Fibroblast of mammary gland (primary cell): ENCODE measurements at regions not wholly inside any gene's neighbourhood (a gene's known extent, or its start where the extent isn't known, plus 50 kb on each side); places are given as distances from the start of the nearest gene placed in this dataset.
A peak's percentile ranks its signal among the peaks of the same experiment; 100 is the strongest.

Experiments used
- DNase-seq: peaks from one replicate; pipeline ENCODE4 v3.0.0-alpha.2; 2010; ENCODE audit warnings: low read depth
- H3K4me3 ChIP-seq: 2 replicates; pipeline ENCODE4 v1.5.1; 2011; ENCODE audit warnings: low read depth, mild to moderate bottlenecking, low read length, moderate library complexity; ENCODE audit not compliant: control insufficient read depth
- TF ChIP-seq, protein P1 (sequence below): conservative IDR thresholded peaks from 2 replicates; pipeline ENCODE4 v1.5.1; 2011; ENCODE audit warnings: low read depth, low read length, inconsistent platforms; ENCODE audit not compliant: control insufficient read depth, insufficient read depth

DNA sequence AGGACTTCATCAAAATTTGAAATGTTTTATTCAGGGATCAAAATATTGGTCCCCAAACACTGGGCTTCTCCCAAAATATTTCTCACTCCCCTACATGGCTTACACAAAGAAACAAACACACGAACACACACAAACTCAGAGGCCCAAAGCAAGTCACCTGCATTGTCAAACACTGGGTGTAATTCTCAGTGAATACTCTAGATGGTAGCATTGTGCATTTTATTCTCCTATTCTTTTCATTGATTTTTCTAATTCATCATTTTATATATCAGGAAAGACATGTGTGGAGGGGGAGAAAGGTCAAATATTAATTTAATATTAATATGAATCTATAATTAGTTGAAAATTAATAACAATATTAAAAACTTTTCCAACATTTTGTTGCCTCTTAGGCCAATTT lies 72.3 kb upstream of the TNMD start:
- H3K4me3 ChIP-seq: no peak overlapping the region
- TF ChIP-seq, protein P1, sequence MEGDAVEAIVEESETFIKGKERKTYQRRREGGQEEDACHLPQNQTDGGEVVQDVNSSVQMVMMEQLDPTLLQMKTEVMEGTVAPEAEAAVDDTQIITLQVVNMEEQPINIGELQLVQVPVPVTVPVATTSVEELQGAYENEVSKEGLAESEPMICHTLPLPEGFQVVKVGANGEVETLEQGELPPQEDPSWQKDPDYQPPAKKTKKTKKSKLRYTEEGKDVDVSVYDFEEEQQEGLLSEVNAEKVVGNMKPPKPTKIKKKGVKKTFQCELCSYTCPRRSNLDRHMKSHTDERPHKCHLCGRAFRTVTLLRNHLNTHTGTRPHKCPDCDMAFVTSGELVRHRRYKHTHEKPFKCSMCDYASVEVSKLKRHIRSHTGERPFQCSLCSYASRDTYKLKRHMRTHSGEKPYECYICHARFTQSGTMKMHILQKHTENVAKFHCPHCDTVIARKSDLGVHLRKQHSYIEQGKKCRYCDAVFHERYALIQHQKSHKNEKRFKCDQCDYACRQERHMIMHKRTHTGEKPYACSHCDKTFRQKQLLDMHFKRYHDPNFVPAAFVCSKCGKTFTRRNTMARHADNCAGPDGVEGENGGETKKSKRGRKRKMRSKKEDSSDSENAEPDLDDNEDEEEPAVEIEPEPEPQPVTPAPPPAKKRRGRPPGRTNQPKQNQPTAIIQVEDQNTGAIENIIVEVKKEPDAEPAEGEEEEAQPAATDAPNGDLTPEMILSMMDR: peak; percentile 64
- peak; percentile 24 for DNase-seq

DNA sequence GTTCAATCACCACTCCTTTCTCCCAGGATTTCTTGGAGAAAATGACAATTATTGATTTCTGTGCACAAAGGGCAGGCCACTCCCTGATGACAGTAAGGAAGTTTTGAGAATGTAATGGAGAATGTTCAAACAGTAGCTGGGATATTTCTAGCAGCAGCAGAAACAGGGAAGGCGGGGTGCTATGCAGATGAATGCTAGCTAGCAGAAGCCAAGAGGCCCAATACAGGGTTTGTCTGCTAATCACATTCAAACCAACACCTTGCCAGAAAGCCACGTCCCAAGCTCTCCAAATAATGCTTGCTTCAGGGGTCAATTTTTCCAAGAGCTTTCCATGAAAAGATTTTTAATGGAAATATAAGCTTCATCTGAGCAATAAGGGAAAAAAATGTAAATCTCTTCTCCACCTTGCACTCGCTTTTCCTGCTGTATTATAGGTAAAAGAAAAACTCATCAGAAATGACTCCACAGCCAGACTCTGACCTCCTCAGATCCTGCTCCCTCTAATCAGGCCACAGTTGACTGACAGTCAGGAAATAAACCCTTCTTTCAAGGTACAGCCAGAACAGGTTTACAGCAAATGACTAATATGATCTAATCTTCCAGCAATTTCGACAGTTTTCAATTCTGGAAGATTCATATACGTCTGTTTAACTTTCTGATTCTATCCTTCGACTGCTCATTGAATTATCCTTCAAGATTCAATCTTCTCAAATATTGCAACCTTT lies 84.7 kb upstream of the PCDH19 start:
- no peak overlapping the region for H3K4me3 ChIP-seq
- TF ChIP-seq, protein P1: no peak
- DNase-seq: no peak

DNA sequence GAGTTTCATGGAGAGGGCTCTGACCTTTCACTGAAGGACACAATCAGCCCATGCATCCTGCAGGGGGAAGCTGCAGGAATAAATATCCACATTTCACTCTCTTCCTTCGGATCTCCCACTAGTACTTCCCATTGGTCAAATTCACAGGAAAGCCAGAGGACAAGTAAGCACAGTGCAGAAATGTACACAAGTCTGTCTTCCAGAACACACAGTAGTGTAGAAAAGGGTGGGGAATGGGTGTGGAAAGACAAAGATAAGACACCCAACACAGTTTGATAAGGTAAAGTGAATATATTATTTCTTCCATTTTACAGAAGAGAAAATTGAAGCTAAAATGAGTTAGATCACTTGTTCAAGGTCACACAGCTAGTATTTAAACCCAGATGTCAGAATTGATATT lies 81.1 kb upstream of the PCDH19 start:
- DNase-seq: no peak
- TF ChIP-seq, protein P1: no peak
- H3K4me3 ChIP-seq: no peak overlapping the region

DNA sequence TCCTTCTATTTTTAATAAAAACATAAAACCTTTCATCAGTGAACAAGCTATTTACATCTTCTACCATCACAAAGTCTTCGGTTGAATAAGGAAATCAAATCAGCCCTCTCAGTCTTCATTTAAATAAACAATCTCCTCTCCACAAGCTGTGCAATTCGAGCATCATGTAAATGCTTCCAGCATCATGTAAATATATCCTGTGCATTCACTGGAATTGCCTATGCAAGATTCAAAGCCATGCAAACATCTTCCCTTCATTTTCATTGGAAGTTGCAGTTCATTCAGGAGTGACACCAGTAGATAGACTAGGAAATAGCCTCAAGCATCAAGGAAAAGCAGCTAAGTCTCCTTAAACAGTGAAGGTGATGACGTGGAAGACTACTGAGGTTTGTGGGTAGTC lies 77.7 kb upstream of the PCDH19 start:
- DNase-seq: no peak
- TF ChIP-seq, protein P1: no peak
- no peak overlapping the region for H3K4me3 ChIP-seq

DNA sequence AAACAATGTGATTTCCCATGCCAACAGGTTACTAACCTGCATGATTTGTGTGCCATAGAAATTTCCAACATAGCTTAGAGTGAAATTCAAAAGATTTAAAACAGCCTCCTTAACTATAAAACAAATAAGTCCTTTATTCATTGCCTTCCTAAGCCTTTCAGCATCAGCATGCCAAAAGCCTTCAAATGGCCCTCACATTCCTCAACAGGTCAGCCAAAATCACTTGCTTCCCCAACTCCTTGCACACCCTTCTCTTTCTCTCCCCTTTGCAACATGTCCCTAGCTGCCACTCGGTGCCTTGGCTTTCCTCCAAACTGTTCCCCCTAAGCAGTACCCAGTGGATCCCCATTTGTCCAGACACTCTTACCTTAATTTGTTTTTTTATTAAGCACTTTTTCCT lies 74.9 kb upstream of the PCDH19 start:
- TF ChIP-seq, protein P1: no peak
- no peak overlapping the region for H3K4me3 ChIP-seq
- no peak for DNase-seq

DNA sequence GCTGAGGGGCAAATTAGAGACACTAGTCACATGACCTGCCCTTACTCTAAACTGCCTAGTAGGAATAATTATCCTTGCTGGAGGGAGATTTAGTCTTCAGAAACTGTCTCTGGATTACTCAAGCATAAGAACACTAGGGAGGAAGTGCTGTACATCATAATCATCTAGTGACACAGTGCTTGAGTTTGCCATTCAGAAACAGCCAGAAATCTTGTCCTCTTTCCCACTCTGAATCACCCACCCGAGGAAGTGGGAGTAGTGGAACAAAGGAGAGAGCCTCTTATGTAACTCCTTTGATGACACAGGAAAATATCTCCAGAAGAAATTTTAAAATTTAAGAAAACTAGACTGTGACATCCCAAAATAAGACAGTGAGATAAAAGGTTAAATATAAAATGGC lies 69.3 kb upstream of the PCDH19 start:
- TF ChIP-seq, protein P1: no peak
- H3K4me3 ChIP-seq: no peak overlapping the region
- no peak for DNase-seq
